GM12878 (cell line): ENCODE measurements at regions not wholly inside any gene's neighbourhood (a gene's known extent, or its start where the extent isn't known, plus 50 kb on each side); places are given as distances from the start of the nearest gene placed in this dataset.

Source experiments
- ATAC-seq: fragments of 200-7000 bp; cut with Tn5 transposase; 3 replicates; pipeline ENCODE4 v1.9.1; 2020; ENCODE audit warnings: mild to moderate bottlenecking, moderate library complexity
- BruUV-seq: library from RNA; stranded (reverse); fragments of 400-500 nt; replicated peaks from 2 replicates; lab custom pipeline; 2021; lab: Mats Ljungman, UMichigan
- CTCF ChIA-PET: fragments of 300-600 bp; sonication (Branson Sonifier 250); formaldehyde crosslinking; extraction: SDS; loops from one replicate; lab custom pipeline; 2021; ENCODE audit warnings: inconsistent platforms; lab: Yijun Ruan, JAX
- POLR2A ChIA-PET: fragments of 350-600 bp; formaldehyde crosslinking; extraction: SDS; loops from one replicate; lab custom pipeline; 2021; ENCODE audit warnings: inconsistent platforms; lab: Charles Lee
- RAD21 ChIA-PET: fragments of 300-600 bp; sonication (Branson Sonifier 250); formaldehyde crosslinking; loops from one replicate; lab custom pipeline; 2023; ENCODE audit warnings: antibody characterized with exemption; ENCODE audit not compliant: unreplicated experiment; lab: Charles Lee
- SMC1A ChIA-PET: fragments of 300-600 bp; sonication (Branson Sonifier 250); formaldehyde crosslinking; loops from one replicate; lab custom pipeline; 2023; ENCODE audit not compliant: unreplicated experiment, uncharacterized antibody; lab: Charles Lee
- DNase-seq: peaks from one replicate; pipeline ENCODE4 v3.0.0-alpha.2; 2011; ENCODE audit warnings: low read depth, low spot score
- FAIRE-seq: peaks from 3 replicates; lab custom pipeline; 2011; peaks lifted over from hg19 to GRCh38; lab: Jason Lieb, UNC
- H2AFZ ChIP-seq: 2 replicates; pipeline ENCODE4 v1.6.0; 2011; ENCODE audit warnings: low read depth, low read length, control low read depth; ENCODE audit not compliant: control insufficient read depth
- H3K27ac ChIP-seq: 2 replicates; pipeline ENCODE4 v1.5.1; 2011; ENCODE audit warnings: control low read depth; ENCODE audit not compliant: control insufficient read depth, insufficient read depth
- H3K27me3 ChIP-seq, 2 experiments: replicated peaks in 1 of 2; 2 replicates each; pipeline versions ENCODE4 v1.6.0 to v1.6.1; 2011; ENCODE audit warnings: low read length in 1 of 2; ENCODE audit not compliant: control insufficient read depth in 2 of 2, insufficient read depth in 2 of 2
- H3K36me3 ChIP-seq, 2 experiments: 2 replicates each; pipeline ENCODE4 v1.5.1; 2011; ENCODE audit warnings: low read length in 1 of 2; ENCODE audit not compliant: control insufficient read depth in 2 of 2, insufficient read depth in 2 of 2
- H3K4me1 ChIP-seq: 2 replicates; pipeline ENCODE4 v1.6.1; 2011; ENCODE audit warnings: mild to moderate bottlenecking, low read length, moderate library complexity, mixed read lengths; ENCODE audit not compliant: control insufficient read depth, insufficient read depth
- H3K4me2 ChIP-seq: 2 replicates; pipeline ENCODE4 v1.6.0; 2011; ENCODE audit warnings: control low read depth; ENCODE audit not compliant: control insufficient read depth, insufficient read depth
- H3K4me3 ChIP-seq: fragments of 200-600 bp; sonication (generic); 2 replicates; pipeline ENCODE4 v1.5.1; 2016
- H3K79me2 ChIP-seq: 2 replicates; pipeline ENCODE4 v1.6.0; 2011; ENCODE audit warnings: low read length; ENCODE audit not compliant: control insufficient read depth, insufficient read depth
- H3K9ac ChIP-seq: 2 replicates; pipeline ENCODE4 v1.8.0; 2011; ENCODE audit warnings: low read length, control low read depth, mixed read lengths; ENCODE audit not compliant: control insufficient read depth, insufficient read depth
- H3K9me3 ChIP-seq: replicated peaks from 3 replicates; pipeline ENCODE4 v1.5.1; 2011; ENCODE audit warnings: mild to moderate bottlenecking, low read length; ENCODE audit not compliant: control insufficient read depth, insufficient read depth
- H4K20me1 ChIP-seq: 2 replicates; pipeline ENCODE4 v1.6.0; 2011; ENCODE audit not compliant: control insufficient read depth, insufficient read depth
- BACH1 ChIP-seq: fragments of 450-650 bp; IDR thresholded peaks from 2 replicates; pipeline ENCODE4 v1.6.1; 2017; ENCODE audit warnings: mild to moderate bottlenecking, borderline replicate concordance
- CBFB ChIP-seq: IDR thresholded peaks from 2 replicates; pipeline ENCODE4 v1.6.1; 2016; ENCODE audit warnings: antibody characterized with exemption, low read depth
- CEBPB ChIP-seq, 2 experiments: fragments of 150-350 bp in 1 of 2; IDR thresholded peaks; 2 replicates each; pipeline ENCODE4 v1.6.1; 2012 to 2014; ENCODE audit warnings: low read depth in 2 of 2, low read length in 2 of 2, borderline replicate concordance in 1 of 2, inconsistent platforms in 1 of 2
- E2F4 ChIP-seq: IDR thresholded peaks from 2 replicates; pipeline ENCODE4 v1.6.1; 2012; ENCODE audit warnings: low read depth, low read length, improper control_type of control experiment
- HSF1 ChIP-seq: fragments of 150-350 bp; IDR thresholded peaks from 2 replicates; pipeline ENCODE4 v1.6.1; 2014; ENCODE audit warnings: mild to moderate bottlenecking, low read depth, low read length
- IKZF1 ChIP-seq: fragments of 450-650 bp; conservative IDR thresholded peaks from 2 replicates; pipeline ENCODE4 v1.6.1; 2017; ENCODE audit warnings: antibody characterized with exemption, mild to moderate bottlenecking
- MEF2A ChIP-seq: IDR thresholded peaks from 2 replicates; pipeline ENCODE4 v1.6.1; 2011; ENCODE audit warnings: low read depth, mild to moderate bottlenecking, low read length, moderate library complexity; ENCODE audit not compliant: insufficient read depth
- MTA3 ChIP-seq: IDR thresholded peaks from 2 replicates; pipeline ENCODE4 v1.6.1; 2012; ENCODE audit warnings: low read length, inconsistent platforms, borderline replicate concordance
- MYC ChIP-seq: IDR thresholded peaks from 2 replicates; pipeline ENCODE4 v1.6.1; 2011; ENCODE audit warnings: mild to moderate bottlenecking, low read length, moderate library complexity, inconsistent platforms; ENCODE audit not compliant: insufficient read depth, insufficient replicate concordance, insufficient read length, severe bottlenecking
- PKNOX1 ChIP-seq: fragments of 450-650 bp; IDR thresholded peaks from 2 replicates; pipeline ENCODE4 v1.6.1; 2016; ENCODE audit warnings: mild to moderate bottlenecking
- POLR2AphosphoS5 ChIP-seq: IDR thresholded peaks from 2 replicates; pipeline ENCODE4 v1.6.1; 2011; ENCODE audit warnings: mild to moderate bottlenecking, low read length, inconsistent platforms
- PRDM15 ChIP-seq: fragments of 450-650 bp; formaldehyde crosslinking; IDR thresholded peaks from 2 replicates; pipeline ENCODE4 v1.4.0; 2020; ENCODE audit warnings: mild to moderate bottlenecking, moderate library complexity
- ZBTB40 ChIP-seq: fragments of 450-650 bp; IDR thresholded peaks from 2 replicates; pipeline ENCODE4 v1.6.1; 2016; ENCODE audit warnings: mild to moderate bottlenecking, moderate library complexity, borderline replicate concordance
- WGBS: methylation state at CpG from one replicate; pipeline ENCODE4 v1.1.6; 2016; ENCODE audit warnings: low lambda C conversion rate; ENCODE audit not compliant: insufficient replicate concordance, insufficient coverage; ENCODE audit errors: missing lambda C conversion rate; 5-methylcytosine and 5-hydroxymethylcytosine counted together
- in situ Hi-C: fragments of 300-500 bp; cut with MboI; formaldehyde crosslinking; loops from 9 replicates; pipeline ENCODE4 v1.14.3; 2018; ENCODE audit warnings: mixed read lengths
- intact Hi-C: fragments of 100-400 bp; cut with micrococcal nuclease; formaldehyde crosslinking; loops from one replicate; pipeline ENCODE4 v1.14.2; 2022; ENCODE audit not compliant: unreplicated experiment

GRCh38 chr22:48021991-48022401 lies 1259.5 kb downstream of the TBC1D22A start:
- ChIA-PET POLR2A (no interaction called here), RAD21 (no interaction called here), CTCF (no interaction called here), SMC1A (no interaction called here)
- in situ Hi-C loops (no loop called here), intact Hi-C loops (no loop called here)
- Histone ChIP-seq H3K9me3 (no peaks in the 10 kb centered on the region; the same call in 2 of the 3 replicates), H4K20me1 (no peaks in the 10 kb centered on the region), H2AFZ (no peak overlapping the region), H3K4me3 (no peak overlapping the region), H3K4me1 (no peaks in the 10 kb centered on the region), H3K79me2 (no peaks in the 10 kb centered on the region), H3K9ac (no peak overlapping the region), H3K36me3 (no peaks in the 10 kb centered on the region; a peak in 1 of 4 replicates), H3K27ac (no peak overlapping the region), H3K4me2 (no peak overlapping the region), H3K27me3 (no peaks in the 10 kb centered on the region)
- no TSS peak for BruUV-seq
- DNase-seq (no peak), ATAC-seq (no peak), FAIRE-seq (no peak)
- 40% methylated on average over 4 of the region's 4 CpGs for WGBS
- TF ChIP-seq MTA3: no peak
- no peak for TF ChIP-seq ZBTB40
- TF ChIP-seq E2F4: no peak
- TF ChIP-seq POLR2AphosphoS5: no peak
- TF ChIP-seq HSF1: no peak
- TF ChIP-seq CEBPB (IDR thresholded peaks at IDR 0.05; ENCODE audit: borderline replicate concordance in 1 of 2, low read depth in 2 of 2, low read length in 2 of 2): no peak
- no peak for TF ChIP-seq BACH1
- no peak for TF ChIP-seq CBFB
- no peak for TF ChIP-seq MYC
- TF ChIP-seq IKZF1: no peak
- TF ChIP-seq PKNOX1: no peak
- TF ChIP-seq MEF2A: no peak
- TF ChIP-seq PRDM15 (CRISPR knock-in tag): no peak
